ENCODE measurements at regions not wholly inside any gene's neighbourhood (a gene's known extent, or its start where the extent isn't known, plus 50 kb on each side); places are given as distances from the start of the nearest gene placed in this dataset.

- ATAC-seq (no peak), FAIRE-seq (no peak), DNase-seq (no peak)
- intact Hi-C loops (cut with DNase I): no loop called here
- 52 to 56% methylated on average over 6 of the region's 6 CpGs for WGBS, 2 donors
- H3K9me3 ChIP-seq: no peaks in the 10 kb centered on the region
- TF ChIP-seq, protein P1, sequence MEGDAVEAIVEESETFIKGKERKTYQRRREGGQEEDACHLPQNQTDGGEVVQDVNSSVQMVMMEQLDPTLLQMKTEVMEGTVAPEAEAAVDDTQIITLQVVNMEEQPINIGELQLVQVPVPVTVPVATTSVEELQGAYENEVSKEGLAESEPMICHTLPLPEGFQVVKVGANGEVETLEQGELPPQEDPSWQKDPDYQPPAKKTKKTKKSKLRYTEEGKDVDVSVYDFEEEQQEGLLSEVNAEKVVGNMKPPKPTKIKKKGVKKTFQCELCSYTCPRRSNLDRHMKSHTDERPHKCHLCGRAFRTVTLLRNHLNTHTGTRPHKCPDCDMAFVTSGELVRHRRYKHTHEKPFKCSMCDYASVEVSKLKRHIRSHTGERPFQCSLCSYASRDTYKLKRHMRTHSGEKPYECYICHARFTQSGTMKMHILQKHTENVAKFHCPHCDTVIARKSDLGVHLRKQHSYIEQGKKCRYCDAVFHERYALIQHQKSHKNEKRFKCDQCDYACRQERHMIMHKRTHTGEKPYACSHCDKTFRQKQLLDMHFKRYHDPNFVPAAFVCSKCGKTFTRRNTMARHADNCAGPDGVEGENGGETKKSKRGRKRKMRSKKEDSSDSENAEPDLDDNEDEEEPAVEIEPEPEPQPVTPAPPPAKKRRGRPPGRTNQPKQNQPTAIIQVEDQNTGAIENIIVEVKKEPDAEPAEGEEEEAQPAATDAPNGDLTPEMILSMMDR (IDR thresholded peaks at IDR 0.05): no peak
- H3K36me3 ChIP-seq: no peaks in the 10 kb centered on the region
- no peaks in the 10 kb centered on the region for H3K4me1 ChIP-seq
- no peak overlapping the region for H3K4me3 ChIP-seq
- H3K27me3 ChIP-seq: no peaks in the 10 kb centered on the region
- H3K27ac ChIP-seq: no peak overlapping the region
These were observed 51.4 kb upstream of the IGF1R start for GRCh38 chr15:98596885-98597392.

DNA sequence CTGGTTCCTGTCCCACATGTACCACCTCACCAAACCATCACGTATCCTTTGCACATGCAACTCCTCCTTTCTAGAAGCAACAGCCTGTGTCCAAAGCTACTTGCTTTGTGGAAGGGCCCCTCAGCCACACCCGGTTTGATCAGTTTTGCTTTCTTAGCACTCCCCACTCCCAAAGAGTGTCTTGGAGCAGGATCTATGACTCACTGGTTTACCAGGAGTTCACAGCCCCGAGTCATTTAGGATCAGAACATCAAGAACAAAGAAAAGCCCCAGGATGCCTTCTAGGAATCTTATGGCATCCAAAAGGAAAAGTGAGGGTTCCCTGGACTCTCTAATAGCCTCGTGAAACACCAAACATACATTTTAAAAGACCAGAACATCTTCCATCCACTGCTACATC, 50.7 kb upstream of the IGF1R start:
- Histone ChIP-seq H3K27me3 (no peaks in the 10 kb centered on the region), H3K4me1 (no peaks in the 10 kb centered on the region), H3K9me3 (no peaks in the 10 kb centered on the region), H3K36me3 (no peaks in the 10 kb centered on the region), H3K27ac (no peak overlapping the region), H3K4me3 (no peak overlapping the region)
- TF ChIP-seq, protein P1 (IDR thresholded peaks at IDR 0.05): no peak
- no peak for ATAC-seq
- FAIRE-seq: no peak
- 78% methylated on average over 4 of the region's 4 CpGs for WGBS, 2 donors
- intact Hi-C loops (cut with DNase I): no loop called here
- DNase-seq: no peak
